HG03060 (cell line): ENCODE measurements at regions not wholly inside any gene's neighbourhood (a gene's known extent, or its start where the extent isn't known, plus 50 kb on each side); places are given as distances from the start of the nearest gene placed in this dataset.

ENCODE experiments used
- ATAC-seq: cut with Tn5 transposase; IDR thresholded peaks from one replicate; pipeline ENCODE4 v1.9.1; 2021; ENCODE audit warnings: low read depth, moderate number of reproducible peaks; ENCODE audit not compliant: unreplicated experiment

DNA sequence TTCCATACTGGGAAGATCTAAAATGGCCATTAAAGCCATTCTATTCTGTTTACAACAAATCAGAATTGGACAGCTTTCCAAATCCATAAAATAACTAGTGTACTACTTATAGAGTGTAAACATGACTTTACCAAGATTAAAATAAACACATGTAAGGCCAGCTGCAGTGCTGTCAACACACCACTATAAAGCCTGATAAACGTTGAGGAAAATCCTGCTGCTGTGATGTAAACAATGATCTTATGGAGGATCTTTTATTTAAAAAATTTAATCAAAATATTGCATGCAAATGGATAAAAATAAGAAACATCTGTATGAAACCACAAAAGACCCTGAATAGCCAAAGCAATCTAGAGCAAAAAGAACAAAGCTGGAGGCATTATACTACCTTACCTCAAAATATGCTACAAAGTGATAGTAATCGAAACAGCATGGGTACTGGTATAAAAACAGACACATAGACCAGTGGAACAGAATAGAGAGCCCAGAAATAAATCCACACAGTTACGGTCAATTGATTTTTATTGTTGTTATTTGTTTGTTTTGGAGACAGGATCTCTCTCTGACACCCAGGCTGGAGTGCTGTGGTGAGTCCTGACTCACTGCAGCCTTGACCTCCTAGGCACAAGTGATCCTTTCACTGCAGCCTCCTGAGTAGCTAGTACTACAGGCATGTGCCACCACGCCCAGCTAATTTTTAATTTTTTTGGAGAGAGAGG, 428.8 kb upstream of the C2CD4B start:
- no peak for ATAC-seq

DNA sequence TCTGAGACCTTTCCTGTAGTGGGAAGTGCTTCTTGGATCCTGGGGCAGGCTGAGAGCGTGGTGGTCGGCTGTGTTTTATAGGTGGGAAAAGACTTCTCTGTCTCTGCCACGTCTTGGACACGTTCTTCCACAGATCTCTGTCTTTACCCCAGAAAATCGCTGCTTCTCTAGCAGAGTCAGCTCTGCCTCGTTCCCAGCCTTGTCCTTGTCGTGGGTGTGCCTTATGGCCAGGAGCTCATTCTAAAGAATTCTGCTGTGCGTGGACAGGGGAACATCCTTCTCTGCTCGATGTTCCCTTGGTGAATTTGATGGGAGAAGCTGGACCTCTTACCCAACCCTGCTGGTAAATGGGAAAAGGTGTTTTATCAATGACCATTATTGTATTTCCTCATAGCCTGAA, 433.1 kb upstream of the C2CD4B start:
- ATAC-seq: no peak

DNA sequence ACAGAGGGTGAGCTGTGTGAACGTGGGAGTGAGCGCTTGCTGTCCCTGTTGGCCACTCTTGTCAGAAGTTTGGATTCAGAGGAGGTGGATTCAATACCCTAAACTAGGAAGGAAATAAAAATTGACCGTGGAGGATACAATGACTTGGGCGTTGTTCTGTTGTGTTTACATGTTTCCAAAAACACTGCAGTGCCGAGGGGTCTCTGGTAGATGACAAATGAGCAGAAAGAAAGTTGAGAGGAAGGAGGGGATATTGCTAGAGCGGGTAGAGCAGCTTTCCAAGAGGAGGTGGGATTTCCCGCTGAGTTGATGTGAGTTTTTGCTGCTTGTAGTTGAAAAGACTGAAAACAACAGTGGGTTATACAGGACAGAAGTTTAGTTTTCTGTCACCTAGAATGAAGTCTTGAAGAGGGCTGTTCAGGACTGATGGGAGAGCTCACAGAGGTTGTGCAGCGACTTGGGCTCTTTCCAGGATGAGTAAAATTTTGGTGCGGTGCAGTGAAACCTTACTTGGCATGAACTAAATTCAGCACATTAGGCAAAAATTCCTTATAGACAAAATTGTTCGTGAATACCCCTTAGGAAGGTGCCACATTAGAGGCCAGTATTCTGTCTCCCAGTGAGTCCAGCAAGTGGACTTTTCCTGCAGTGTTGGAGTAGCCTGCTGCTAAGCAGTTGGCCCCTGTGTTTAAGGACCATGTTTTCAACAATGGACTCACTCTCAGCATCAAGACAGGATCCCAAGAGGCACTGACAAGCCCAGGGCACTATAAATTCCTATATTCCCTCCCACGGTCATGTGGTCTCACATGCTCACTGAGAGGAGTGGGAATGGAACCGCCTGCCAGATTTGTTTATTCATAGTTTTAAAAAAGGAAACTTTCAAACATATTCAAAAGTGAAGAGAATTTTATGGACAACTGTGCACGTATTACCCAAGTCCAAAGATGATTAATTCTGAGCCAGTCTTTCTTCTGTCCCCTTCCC, 435.0 kb upstream of the C2CD4B start:
- no peak for ATAC-seq

DNA sequence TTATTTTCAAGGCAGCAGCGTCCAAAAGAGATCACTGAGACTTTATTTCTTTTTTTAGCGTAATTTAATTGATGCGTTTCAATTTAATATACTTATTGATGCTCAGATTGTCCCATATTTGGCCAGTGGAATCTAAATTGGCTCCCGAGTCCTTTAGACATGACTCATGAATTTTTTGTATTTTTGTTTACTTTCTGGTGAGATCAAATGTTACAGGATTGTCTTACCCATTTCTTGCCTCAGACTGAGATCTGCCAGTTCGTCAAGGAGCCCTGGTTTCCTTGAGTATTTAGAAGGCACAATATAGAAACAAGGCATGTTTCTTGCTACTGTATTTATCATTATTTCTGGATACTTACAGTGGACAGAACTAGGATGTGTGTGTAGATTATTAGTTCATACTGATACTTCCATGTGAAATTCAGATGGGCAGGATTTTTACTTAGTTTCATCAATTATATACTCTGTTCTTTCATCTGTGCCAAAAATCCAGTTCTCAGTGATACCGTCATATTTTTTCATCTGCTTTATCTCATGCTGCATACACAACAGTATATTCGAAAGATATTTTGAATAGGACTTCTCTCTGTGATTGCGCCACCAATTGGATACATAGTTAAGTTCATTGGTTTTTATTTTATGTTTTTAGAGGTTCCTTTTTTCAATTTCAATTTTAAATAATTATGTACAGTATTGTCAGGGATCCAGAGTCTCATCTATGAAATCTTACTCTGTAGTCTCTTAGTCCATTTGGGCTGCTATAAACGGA, 436.9 kb upstream of the C2CD4B start:
- ATAC-seq: no peak

DNA sequence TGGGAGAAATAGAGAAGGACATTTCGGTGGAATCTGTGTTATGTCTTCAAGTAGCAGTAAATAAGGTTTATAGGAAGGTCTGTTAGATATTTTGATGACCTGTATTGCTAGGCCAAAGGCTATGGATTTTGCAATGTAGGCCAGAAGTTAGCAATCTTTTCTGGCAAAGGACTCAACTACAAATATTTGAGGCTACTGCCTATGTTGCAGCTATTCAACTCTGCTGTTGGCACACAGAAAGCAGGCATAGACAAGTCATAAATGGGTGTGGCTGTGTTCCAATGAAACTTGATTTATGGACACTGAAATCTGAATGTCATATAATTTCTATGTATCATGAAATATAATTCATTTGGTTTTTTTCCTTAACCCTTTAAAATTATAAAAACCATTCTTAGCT, 438.7 kb upstream of the C2CD4B start:
- ATAC-seq: no peak

DNA sequence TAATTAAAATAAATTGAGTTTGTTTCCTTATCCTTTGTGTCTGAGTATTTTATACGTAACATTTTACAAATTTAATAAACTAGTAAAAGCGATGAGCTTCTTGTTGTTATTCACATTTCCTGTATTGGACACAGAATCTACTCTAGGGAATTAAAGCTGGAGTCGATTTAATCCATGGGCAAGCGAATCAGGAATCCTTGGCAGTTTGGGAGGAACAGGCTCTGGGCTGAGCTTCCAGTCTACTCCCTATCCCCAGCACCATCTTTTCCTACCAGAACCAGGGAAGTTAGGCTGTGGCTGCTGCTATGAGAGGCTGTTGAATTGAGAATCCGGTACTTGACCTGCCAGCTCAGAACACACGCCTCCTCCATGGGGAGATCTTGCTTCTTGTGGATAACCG, 437.3 kb upstream of the TPM1 start:
- no peak for ATAC-seq

DNA sequence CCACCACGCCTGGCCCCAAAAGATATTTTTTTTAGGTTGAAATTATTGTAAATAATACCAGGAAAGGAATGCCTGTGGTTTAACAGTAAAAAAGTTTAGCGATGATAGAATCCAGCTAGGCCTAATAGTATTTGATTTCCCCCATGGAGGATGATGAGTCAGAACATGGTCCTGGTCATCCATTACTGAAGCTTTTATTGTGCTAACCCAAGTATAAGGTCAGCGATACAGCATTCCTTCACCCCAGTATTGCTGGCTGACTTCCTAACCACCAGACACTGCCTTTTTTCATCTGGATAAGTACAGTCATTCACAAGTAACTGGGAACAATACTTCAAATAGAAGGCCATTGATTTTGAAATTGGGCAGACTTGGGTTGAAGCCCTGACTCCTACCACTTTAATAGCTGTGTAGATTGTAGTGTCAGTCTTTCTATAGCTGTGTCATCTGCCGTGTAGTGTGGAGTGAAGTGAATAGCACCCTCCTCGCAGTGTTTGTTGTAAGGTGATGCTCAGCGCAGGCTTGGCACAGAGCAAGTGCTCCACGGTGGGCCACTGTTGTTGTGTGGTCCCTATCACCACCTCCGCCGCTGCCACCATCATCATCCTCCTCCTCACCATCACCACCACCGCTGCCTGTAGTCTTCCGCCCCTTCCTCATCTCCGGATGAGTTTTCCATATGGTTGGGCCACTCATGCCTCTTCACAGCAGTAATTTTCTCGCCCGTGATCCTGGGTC, 436.0 kb upstream of the TPM1 start:
- ATAC-seq: no peak

DNA sequence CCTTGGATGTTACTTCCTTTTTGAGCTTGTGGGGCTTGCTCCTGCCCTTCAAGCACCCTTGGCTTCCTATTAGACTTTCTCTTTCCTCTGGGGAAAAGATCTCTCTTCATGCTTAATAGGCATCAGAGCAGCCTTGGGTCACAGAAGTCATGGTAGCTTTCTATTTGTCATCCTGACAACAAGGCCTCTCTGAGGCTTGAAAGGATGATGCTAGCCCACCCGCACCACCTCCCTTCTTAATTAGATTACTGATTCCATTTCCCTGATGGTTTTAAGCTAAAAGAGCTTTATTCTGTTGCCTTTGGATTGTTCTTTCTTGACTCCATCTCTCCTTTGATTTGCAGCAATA, 435.5 kb upstream of the TPM1 start:
- ATAC-seq: no peak

DNA sequence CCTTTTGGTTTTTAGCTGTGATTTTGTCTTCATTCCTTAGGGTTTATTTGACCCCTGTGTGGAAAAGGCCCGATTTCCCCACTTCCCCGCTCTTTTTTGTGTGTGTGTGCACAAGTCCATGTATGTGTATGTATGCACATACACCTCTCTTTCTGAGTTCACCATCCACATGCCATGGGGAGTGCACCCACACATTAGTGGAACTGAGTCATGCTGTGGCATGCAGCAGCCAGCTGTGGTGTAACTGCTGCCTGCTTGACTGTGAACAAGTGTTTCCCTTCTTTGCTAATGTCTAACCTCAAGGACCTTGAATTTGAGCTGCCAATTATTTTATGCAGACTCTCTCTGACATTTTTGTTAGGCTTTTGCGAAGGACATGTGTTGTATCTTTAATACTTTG, 434.9 kb upstream of the TPM1 start:
- ATAC-seq: no peak

DNA sequence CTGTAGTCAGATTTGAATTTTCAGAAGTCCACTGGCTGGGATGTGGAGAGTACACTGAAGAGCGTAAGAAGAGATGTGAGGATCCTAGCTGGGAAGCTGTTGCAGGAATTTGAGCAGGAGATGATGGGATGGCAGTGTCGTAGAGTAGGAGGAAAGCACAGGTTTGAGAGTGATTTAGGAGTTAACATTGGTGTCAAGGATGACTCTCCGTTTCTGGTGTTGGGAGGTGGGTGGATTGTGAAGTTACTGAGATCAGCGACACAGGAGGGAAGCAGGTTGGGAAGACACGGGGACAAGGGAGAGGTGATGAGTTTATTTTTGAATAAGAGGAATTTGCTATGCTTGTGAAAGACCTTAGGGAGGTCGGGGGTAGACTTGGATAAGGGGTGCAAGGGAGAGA, 434.2 kb upstream of the TPM1 start:
- no peak for ATAC-seq

DNA sequence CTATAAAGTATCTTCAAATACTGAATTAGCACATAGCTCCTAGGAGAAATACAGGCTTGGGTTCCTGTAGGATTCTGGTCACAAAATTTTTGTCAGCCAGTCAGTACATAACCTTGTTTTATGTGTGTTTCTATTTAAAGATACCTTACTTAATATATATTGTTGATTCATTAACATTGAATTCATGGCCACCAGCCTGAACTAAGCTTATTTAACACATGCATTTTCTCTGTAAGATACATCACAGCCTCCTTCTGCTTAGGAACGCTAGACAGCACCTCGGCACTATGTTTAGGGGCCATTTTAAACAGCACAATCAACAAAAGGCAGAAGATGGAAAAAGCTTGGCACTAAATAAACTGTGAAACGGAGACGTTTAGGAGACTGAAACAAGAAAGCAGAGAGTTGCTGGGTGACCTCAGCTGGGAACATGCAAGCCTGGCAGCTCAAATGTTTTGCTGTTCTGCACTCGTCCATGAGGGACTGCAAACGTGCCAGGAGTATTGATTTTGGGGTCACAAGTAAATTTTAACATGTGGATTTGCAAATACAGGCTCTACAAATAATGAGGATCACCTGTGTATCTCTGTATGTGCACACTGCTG, 432.2 kb upstream of the TPM1 start:
- ATAC-seq: no peak

DNA sequence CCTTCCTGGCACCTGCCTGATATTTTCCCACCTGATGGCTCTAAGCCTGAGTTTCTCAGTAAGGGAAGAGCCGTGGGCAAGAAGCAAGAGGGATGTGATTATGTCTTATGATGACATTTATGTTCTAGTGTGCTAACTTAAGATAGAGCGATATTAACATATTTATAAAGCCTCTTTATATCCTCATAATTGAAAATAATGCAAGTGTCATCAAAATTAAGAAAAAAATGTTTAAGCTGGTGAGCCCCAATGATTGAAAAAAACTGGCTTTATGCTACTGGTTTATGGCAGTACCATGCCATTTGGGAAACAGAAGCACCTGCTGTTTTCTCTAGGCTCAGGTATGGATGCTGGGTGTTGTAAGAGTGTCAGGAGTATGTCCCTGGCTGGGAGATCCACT, 431.5 kb upstream of the TPM1 start:
- no peak for ATAC-seq

DNA sequence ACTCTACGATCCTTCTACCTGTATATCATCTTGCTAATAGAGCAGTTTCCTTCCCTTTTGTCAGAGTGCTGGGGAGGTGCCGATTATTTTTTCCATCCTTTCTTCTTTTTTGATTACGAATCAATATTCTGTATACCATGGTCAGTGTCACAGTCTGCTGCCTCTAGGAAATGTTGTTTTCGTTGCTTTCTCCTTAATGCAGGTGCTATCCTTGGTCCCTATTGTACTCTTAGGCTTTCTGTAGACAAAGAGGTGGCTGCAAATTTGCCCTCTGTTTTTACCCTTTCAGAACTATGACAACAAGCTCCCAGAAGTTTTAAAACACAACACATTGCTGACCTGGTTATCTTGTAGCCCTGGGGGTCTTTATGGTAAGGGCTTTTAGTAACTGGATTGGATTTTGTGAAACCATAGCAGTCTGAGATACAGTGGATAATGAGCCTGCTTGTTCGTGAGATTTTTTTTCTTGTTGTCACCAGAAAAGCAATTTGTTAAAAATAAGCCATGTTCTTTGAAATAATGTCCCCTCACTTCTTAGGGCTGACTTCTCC, 430.3 kb upstream of the TPM1 start:
- ATAC-seq: no peak

DNA sequence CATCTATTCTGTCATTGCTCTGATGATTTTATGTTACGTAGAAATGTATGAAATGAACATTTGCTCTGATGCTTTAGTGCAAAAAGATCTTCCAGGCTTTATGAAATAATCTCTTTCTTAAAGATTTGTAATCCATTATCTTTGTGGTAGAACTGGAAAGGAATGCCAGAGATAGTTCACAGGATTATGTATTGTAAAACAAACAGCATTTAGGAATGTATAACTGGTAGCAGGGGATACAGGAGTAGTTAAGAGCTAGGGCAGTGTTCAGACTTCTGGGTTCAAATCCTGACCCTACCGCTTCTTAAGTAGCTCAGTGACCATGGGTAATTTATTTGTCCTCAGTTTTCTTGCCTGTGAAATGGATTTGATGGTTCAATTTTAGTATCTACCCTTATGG, 429.8 kb upstream of the TPM1 start:
- no peak for ATAC-seq

DNA sequence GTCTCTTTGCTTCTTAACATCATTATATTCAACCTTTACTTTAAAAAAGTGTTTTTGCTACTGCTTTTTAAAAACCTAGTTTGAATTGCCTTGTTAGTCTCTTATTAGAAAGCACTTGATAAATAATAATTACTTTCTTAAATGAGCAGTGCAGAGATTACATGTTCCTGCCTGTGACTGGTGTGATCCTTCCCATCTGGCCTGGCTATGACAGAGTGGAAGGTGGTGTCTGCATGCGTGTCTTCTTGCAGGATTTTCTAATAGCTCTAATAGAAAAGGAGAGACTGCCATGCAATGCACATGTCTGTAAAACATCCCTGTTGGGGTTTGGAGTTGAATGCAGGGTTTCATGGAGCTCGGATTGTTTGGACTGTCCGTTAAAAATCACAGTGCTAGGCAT, 425.8 kb upstream of the TPM1 start:
- ATAC-seq: no peak

DNA sequence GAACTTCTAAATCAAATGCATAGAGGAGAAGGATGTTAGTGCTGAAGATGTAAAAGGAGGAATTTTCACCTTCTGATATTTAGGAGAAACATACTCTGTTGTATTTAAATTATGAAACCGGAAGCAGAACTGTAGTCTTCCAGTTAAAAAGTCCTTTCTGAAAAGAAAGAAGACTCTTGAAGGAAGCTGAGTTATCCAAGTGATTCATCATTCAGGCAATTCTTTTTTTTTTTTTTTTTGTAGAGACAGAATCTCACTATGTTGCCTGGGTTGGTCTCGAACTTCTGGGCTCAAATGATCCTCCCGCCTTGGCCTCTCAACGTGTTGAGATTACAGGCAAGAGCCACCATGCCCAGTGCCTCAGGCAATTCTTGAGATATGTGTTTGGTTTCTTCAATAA, 424.8 kb upstream of the TPM1 start:
- ATAC-seq: no peak

DNA sequence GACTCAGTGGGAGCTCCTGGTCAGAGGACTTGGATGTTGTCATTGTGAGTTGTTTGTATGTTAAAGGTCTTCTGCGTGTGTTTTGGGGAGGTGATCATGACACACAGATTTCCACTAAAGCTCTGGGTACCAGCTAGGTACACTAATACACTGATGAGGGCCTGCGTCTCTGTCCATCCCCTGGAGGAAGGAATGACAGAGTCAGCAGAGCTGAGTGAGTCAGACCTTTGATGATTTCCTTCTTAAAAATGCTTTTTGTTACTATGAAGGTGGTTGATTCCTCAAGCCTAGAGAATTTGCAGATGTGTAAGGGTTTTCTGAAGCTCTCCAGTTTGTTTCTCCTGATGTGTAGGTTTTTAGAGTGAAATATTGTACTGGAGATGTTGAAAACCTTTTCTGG, 424.1 kb upstream of the TPM1 start:
- no peak for ATAC-seq

DNA sequence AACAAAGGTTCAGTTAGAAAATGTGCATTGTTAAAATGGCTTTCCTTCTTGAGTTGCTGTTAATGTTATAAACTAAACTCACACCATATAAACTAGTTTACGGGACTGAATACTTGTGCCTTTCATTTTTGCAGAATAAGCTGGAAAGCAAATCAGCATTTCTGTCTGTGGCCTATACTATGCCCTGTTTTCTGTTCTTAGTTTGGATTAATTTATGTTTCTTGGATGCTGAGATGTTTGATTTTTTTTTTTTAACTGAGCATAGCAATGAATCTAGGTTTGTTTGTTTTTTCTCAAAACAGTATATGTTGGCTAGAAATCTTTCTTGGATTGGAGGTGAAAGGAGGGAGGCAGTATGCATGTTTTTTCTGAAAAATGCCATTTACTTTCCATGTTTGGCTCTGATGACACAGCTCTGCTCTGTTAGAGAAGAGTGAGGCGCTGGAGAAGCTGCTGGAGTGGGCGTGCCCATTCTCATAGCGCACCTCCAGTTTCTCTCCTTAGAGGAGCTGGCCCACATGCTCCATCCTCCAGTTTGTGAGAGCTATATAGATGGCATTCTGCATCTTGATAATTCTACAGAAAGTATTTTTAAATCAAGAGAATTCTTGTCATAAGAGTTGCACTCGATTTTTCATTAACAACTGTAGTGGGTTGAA, 423.6 kb upstream of the TPM1 start:
- ATAC-seq: no peak

DNA sequence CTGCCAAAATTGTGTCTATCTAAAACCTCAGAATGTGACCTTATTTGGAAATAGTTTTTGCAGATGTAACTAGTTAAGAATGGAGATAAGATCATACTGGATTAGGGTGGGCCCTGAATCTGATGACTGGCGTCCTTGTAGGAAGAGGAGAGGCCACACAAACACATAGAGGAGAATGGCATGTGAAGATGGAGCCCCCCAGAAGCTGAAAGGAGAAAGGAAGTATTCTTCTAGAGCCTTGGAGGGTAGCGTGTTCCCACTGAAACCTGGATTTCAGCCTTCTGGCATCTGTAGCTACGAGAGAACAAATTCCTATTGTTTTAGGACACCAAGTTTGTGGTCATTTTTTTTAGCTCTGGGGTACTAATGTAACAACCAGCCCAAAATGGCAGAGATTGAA, 423.0 kb upstream of the TPM1 start:
- ATAC-seq: no peak
